ENCODE measurements at regions not wholly inside any gene's neighbourhood (a gene's known extent, or its start where the extent isn't known, plus 50 kb on each side); places are given as distances from the start of the nearest gene placed in this dataset.

DNA sequence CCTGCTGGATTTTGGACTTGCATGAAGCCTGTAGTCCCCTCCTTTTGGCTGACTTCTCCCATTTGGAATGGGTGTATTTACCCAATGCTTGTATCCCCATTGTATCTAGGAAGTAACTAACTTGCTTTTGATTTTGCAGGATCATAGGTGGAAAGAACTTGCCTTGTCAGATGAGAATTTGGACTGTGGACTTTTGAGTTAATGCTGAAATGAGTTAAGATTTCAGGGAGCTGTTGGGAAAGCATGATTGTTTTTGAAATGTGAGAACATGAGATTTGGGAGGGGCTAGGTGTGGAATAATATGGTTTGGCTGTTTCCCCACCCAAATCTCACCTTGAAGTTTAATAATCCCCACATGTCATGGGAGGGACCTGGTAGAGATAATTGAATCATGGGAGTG lies 189.6 kb upstream of the CDKN2B start:
- no peak overlapping the region for H3K4ac ChIP-seq (ENCODE audit: low read depth, low read length)
- no peak overlapping the region for H3K56ac ChIP-seq (ENCODE audit: insufficient read length, low read depth, low read length)
- no peak overlapping the region for H3K18ac ChIP-seq (ENCODE audit: insufficient read length, low read depth, low read length)
- no peak overlapping the region for H3K4me2 ChIP-seq (ENCODE audit: insufficient read depth, insufficient read length, low read length)
- no peak overlapping the region for H2BK5ac ChIP-seq (ENCODE audit: insufficient read length, low read length)
- no peak overlapping the region for H3K23ac ChIP-seq (ENCODE audit: insufficient read length, low read depth, low read length)
- H4K5ac ChIP-seq (ENCODE audit: insufficient read length, low read depth, low read length): no peak overlapping the region
- H2AFZ ChIP-seq (ENCODE audit: low read length): no peak overlapping the region
- Mint-ChIP-seq H3K27ac (no peak overlapping the region), H3K4me3 (no peak overlapping the region), H3K27me3 (ENCODE audit: low read depth) (no peaks in the 10 kb centered on the region; the same call in 1 of the 2 replicates), H3K36me3 (ENCODE audit: insufficient read depth in 1 of 3, low read depth in 3 of 3) (peaks cover 4 to 5% (median 5%) of the 10 kb centered on the region in 3 experiments; a peak in 5 of 7 replicates), H3K4me1 (no peaks in the 10 kb centered on the region), H3K9me3 (peaks cover 13 to 16% of the 10 kb centered on the region in 2 experiments)
- no peak overlapping the region for H2BK120ac ChIP-seq (ENCODE audit: low read depth, low read length, poor library complexity, severe bottlenecking)
- H4K20me1 ChIP-seq (ENCODE audit: control insufficient read depth, insufficient read depth, insufficient read length): no peaks in the 10 kb centered on the region
- no peak overlapping the region for H3K27ac ChIP-seq (ENCODE audit: insufficient read length, low read depth, low read length)
- H2BK15ac ChIP-seq (ENCODE audit: low read depth, low read length): no peak overlapping the region
- no peaks in the 10 kb centered on the region for H3K79me1 ChIP-seq (ENCODE audit: insufficient read depth, low read depth, low read length, poor library complexity, severe bottlenecking)
- no peak overlapping the region for H4K8ac ChIP-seq (replicated peaks; ENCODE audit: insufficient read length, low read depth, low read length)
- H4K91ac ChIP-seq (ENCODE audit: insufficient read length, low read depth, low read length): no peak overlapping the region
- H3K23me2 ChIP-seq (ENCODE audit: insufficient read length, low read depth, low read length, poor library complexity, severe bottlenecking): no peaks in the 10 kb centered on the region
- no peaks in the 10 kb centered on the region for H3K9me3 ChIP-seq (ENCODE audit: control insufficient read depth, low read depth, low read length)
- H3K27me3 ChIP-seq (ENCODE audit: insufficient read depth, low read length): no peaks in the 10 kb centered on the region
- H3K4me1 ChIP-seq (ENCODE audit: insufficient read depth, low read length): no peaks in the 10 kb centered on the region
- no peak for DNase-seq
- TF ChIP-seq, protein P1, sequence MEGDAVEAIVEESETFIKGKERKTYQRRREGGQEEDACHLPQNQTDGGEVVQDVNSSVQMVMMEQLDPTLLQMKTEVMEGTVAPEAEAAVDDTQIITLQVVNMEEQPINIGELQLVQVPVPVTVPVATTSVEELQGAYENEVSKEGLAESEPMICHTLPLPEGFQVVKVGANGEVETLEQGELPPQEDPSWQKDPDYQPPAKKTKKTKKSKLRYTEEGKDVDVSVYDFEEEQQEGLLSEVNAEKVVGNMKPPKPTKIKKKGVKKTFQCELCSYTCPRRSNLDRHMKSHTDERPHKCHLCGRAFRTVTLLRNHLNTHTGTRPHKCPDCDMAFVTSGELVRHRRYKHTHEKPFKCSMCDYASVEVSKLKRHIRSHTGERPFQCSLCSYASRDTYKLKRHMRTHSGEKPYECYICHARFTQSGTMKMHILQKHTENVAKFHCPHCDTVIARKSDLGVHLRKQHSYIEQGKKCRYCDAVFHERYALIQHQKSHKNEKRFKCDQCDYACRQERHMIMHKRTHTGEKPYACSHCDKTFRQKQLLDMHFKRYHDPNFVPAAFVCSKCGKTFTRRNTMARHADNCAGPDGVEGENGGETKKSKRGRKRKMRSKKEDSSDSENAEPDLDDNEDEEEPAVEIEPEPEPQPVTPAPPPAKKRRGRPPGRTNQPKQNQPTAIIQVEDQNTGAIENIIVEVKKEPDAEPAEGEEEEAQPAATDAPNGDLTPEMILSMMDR (conservative IDR thresholded peaks at IDR 0.05): no peak
- no peaks in the 10 kb centered on the region for H3K79me2 ChIP-seq (ENCODE audit: insufficient read depth, low read length)
- H3K9ac ChIP-seq (ENCODE audit: extremely low read depth, insufficient read length, low read length): no peak overlapping the region
- H2AK5ac ChIP-seq (ENCODE audit: insufficient read length, low read length): no peak overlapping the region
- no peak overlapping the region for H3T11ph ChIP-seq (ENCODE audit: low read length)
- H2BK20ac ChIP-seq (ENCODE audit: low read depth, low read length, poor library complexity, severe bottlenecking): no peak overlapping the region
- no peak overlapping the region for H2BK12ac ChIP-seq (ENCODE audit: insufficient read length, low read depth, low read length)
- H3K14ac ChIP-seq (ENCODE audit: insufficient read depth, low read length): no peak overlapping the region

Measured in H9 (cell line).